ENCODE measurements at regions not wholly inside any gene's neighbourhood (a gene's known extent, or its start where the extent isn't known, plus 50 kb on each side); places are given as distances from the start of the nearest gene placed in this dataset.

GRCh38 chr2:235141411-235142128 lies 189.8 kb downstream of the SH3BP4 start:
- no peak for DNase-seq

GRCh38 chr2:235142601-235143000 lies 190.8 kb downstream of the SH3BP4 start:
- no peak for DNase-seq

DNA sequence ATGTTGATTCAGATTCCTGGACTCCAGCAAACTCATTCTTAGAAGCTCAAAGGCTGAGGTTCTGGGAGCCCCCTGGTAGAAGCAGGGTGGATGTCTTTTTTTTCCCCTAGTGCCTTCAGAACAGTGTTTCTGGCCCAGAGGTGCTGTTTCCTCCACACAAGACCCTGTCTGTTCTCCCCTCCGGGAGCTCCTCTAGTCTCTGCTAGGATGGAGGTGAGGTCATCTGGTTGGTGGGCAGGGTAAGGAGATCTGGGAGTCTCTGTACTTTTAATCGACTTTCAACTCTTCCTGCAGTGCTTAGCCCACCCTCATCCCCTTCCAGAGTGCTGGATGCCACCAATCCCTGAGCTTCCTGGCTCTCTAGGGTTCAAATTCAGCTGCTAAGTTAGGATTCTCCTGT lies 192.0 kb downstream of the SH3BP4 start:
- DNase-seq = no peak

- DNase-seq = no peak
Measured at GRCh38 chr2:235144291-235144690, 192.5 kb downstream of the SH3BP4 start.

- DNase-seq = no peak
Measured at GRCh38 chr2:235146206-235146605, 194.4 kb downstream of the SH3BP4 start.

DNA sequence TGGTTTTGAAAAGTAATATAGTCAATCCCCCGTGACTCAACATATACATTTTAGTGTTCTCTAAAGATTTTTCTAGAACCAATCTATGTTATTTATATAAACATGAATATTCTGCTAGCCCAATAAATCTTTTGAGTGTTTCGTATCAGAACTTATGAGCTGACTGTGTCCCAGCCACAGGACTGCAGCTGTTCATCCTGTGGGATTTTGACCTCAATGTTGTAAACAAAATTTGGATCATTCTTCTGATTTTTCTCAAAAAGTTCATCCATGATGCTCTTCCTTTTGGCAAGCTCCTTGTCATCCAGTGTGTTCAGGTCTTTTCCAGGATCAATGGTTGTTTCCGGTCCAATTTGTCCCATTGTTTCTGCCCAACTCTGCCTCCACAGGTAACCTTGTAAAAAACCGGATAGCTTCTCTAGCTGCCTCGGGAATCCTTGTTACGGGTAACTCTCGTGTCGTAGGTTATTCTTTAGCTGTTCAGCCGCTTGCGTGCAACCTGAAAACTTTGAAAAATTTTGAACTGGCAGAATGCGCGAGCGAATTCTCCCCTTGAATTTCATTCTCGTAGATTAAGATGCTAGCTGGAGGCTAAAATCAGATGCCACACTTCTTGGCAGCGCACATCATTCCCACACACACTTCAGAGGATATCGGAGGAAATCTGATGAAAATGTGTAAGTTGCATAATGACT lies 195.2 kb downstream of the SH3BP4 start:
- DNase-seq = no peak

DNA sequence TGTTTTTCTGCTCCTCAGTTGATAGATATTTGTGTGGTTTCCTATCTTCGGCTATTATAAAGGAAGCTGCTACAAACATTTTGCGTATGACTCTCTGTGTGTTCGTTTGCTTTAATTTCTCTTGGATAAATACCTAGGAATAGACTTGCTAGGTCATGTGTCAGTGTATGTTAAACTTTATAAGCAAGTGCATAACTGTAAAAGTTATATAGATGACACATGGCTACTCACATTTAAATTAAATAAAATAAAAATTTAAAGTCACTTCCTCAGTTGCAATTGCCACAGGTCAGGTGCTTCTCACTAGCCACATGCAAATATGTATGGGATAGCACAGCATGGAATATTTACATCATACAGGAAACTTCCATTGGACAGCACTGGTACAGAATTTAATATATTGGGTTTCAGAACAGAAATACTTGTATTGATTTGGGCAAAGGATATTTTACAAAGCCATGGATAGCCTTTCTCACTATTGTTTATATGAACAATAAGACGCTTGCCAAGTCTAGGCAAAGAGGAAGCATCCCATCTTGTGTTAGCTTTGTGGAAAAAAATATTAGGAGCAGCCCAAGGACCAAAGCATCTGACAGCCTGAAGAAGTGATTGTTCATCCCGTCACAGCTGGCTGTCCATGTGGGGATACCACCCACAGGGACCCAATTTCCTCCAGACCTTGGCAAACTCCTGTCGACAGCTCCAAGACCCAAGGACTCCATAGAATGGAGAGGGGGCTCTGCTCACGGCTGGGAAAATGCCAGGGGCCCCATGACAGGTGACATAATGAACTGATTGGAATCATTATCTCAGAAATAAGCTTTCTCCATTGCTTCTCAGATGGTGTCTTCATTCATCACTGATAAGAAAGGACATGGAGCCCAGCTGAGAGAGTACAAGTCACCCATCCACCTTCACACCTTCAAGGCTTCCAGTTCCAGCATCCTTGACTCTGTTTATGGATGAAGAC lies 196.7 kb downstream of the SH3BP4 start:
- DNase-seq = no peak

DNA sequence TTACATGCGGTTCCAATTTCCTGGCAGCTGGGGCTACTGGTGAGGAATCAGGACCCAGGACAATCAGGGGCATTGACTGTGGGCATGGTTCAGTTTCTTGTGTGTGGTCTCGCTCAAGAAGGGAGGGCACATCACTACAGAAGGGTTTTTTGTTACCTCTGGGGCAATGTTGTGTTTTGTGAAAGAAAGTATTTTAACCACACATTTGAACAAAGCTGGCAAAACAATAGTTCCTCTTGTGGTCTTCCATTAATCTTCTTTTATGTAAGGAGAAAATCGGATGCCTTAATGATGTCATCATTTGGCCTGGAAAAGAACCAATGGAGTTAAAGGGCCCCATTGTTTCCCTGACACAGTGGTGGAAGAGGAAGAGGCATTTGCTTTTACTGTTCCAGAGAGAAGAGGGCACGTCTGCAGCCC lies 197.4 kb downstream of the SH3BP4 start:
- DNase-seq = no peak

GRCh38 chr2:235149736-235150135 lies 197.9 kb downstream of the SH3BP4 start:
- no peak for DNase-seq

DNA sequence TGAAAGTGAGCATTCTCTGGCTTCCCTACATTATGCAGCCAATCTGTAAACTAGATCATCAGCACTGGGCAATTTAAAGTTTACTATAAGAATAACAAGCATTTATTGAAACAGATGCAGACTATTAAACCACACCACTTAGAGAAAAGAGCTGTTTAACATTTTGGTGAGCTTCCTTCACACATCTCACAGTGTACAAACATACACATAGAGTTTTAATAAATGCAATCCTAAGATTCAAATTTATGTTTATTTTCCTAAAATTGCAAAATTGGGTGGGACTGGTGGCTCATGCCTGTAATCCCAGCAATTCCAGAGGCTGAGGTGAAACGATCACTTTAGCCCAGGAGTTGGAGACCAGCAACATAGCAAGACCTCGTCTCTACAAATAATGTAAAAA lies 199.3 kb downstream of the SH3BP4 start:
- DNase-seq = no peak

DNA sequence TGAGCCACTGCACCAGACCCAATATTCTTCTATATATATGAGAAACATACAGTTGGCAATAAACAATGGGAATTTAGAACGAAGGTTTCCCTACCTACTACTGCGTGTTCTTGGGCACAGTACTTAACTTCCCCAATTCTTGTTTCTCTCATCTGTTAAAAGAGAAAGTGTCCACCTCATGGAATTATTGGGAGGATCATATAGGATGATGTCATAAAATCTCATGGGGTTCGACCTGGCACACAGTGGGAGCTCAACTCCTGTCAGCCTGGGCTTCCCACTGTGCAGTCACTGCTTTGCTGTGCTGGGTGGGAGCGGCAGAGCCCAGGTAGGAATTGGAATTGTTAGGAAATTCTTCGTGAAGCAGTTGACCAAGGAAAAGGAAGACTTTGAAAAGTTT lies 203.3 kb downstream of the SH3BP4 start:
- DNase-seq = no peak

DNA sequence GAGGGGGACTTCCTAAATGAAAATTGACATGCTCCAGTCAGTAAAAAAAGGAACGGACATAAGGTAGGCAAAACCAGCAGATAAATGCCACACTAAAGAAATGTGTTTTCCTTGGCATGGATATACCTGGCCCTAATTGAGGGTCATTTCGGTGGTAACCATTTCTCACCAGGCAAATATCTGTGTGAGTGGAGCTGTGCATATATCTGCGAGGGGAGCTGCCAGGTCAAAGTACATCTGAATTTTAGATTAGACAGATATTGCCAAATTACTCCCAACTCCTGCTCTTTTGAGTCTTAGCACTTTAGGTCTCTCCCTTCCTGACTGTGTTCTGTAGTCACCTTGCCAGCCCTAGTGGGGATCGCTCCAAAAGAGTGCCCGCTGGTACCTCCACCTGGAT lies 204.2 kb downstream of the SH3BP4 start:
- DNase-seq = no peak

GRCh38 chr2:235157746-235158482 lies 206.1 kb downstream of the SH3BP4 start:
- DNase-seq = no peak

DNA sequence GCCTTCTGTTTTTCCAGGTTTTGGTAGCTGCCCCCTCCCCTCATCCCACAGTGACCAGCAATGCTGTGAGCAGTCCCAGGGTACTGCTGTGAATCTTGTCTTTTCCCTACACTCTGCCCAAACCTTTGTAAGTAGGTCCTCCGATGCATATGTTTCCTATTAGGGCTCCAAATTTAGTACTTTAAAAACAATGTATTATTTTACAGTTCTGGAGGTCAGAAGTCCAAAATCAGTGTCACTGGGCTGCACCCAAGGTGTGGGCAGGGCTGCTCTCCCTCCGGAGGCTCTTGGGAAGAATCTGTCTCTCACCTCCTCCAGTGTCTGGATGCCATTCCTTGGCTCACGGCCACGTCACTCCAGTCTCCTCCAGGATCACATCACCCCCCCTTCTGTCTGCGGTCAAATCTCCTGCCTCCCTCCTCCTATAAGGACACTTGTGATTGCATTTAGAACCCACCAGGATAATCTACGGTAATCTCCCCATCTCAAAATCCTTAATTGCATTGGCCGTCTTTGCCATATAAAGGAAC lies 208.5 kb downstream of the SH3BP4 start:
- no peak for DNase-seq

GRCh38 chr2:235161565-235161964 lies 209.7 kb downstream of the SH3BP4 start:
- DNase-seq = no peak

GRCh38 chr2:235162082-235162836 lies 210.4 kb downstream of the SH3BP4 start:
- no peak for DNase-seq

DNA sequence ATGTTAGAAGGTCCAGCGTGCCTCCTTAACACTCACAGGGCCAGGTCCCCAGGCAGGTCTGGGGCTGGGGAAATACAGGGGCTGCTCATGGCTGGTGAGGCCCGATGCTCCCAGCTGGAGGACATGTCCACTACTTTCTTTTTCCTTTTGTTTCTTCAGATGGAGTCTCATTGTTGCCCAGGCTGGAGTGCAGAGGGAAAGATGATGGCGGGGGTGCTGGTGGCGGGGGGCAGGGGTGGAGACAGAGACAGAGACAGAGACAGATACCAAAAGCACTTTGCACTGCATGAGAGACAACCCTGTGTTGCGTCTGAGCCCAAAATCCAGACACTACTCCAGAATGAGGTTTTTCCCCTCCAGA lies 211.0 kb downstream of the SH3BP4 start:
- no peak for DNase-seq

GRCh38 chr2:235165136-235165535 lies 213.3 kb downstream of the SH3BP4 start:
- DNase-seq = no peak

GRCh38 chr2:235165631-235166030 lies 213.8 kb downstream of the SH3BP4 start:
- DNase-seq = no peak

GRCh38 chr2:235168174-235168979 lies 216.6 kb downstream of the SH3BP4 start:
- DNase-seq = peak; percentile 6 to 9
